HEK293T (cell line): ENCODE measurements at regions not wholly inside any gene's neighbourhood (a gene's known extent, or its start where the extent isn't known, plus 50 kb on each side); places are given as distances from the start of the nearest gene placed in this dataset.

Experiments used
- BHLHE40 ChIP-seq: fragments of 450-650 bp; IDR thresholded peaks from 2 replicates; pipeline ENCODE4 v1.6.1; 2016; ENCODE audit warnings: mild to moderate bottlenecking, moderate library complexity, borderline replicate concordance
- FOXA1 ChIP-seq: fragments of 450-650 bp; IDR thresholded peaks from 2 replicates; pipeline ENCODE4 v1.6.1; 2016; ENCODE audit warnings: mild to moderate bottlenecking
- FOXK2 ChIP-seq: fragments of 450-650 bp; IDR thresholded peaks from 2 replicates; pipeline ENCODE4 v1.6.1; 2016; ENCODE audit warnings: mild to moderate bottlenecking
- HDGF ChIP-seq: fragments of 450-650 bp; IDR thresholded peaks from 2 replicates; pipeline ENCODE4 v1.6.1; 2017; ENCODE audit warnings: antibody characterized with exemption, borderline replicate concordance
- L3MBTL2 ChIP-seq: fragments of 450-650 bp; conservative IDR thresholded peaks from 2 replicates; pipeline ENCODE4 v1.6.1; 2016; ENCODE audit warnings: mild to moderate bottlenecking
- SUZ12 ChIP-seq: fragments of 450-650 bp; IDR thresholded peaks from 2 replicates; pipeline ENCODE4 v1.6.1; 2016; ENCODE audit warnings: mild to moderate bottlenecking
- TARDBP ChIP-seq: fragments of 450-650 bp; IDR thresholded peaks from 2 replicates; pipeline ENCODE4 v1.6.1; 2016
- TF ChIP-seq, protein P1 (sequence below): fragments of 450-650 bp; IDR thresholded peaks from 2 replicates; pipeline ENCODE4 v1.6.1; 2016

DNA sequence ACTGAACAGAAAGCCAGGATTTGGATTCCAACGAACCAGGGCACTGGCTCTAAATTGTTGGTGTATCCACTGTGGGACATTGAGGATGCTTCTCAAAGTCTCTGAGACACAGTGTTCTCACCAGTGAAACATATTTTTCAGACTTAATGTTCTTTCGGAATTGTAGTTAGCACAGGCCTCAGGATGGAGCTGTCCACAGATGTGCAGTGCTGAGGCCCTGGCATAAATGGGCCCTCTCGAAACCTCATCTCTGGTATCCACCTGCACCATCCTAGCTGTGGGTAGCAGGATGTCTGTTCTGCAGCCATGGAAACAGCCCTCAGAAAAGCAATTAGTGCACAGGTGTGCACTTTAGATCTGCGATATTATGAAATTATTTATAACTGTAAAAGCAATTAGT lies 656.8 kb downstream of the TBC1D22A start:
- TF ChIP-seq L3MBTL2 (no peak), FOXK2 (no peak), SUZ12 (no peak), HDGF (no peak), TARDBP (no peak), BHLHE40 (no peak), FOXA1 (no peak)
- TF ChIP-seq, protein P1, sequence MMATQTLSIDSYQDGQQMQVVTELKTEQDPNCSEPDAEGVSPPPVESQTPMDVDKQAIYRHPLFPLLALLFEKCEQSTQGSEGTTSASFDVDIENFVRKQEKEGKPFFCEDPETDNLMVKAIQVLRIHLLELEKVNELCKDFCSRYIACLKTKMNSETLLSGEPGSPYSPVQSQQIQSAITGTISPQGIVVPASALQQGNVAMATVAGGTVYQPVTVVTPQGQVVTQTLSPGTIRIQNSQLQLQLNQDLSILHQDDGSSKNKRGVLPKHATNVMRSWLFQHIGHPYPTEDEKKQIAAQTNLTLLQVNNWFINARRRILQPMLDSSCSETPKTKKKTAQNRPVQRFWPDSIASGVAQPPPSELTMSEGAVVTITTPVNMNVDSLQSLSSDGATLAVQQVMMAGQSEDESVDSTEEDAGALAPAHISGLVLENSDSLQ, result no peak
